ENCODE measurements at regions not wholly inside any gene's neighbourhood (a gene's known extent, or its start where the extent isn't known, plus 50 kb on each side); places are given as distances from the start of the nearest gene placed in this dataset.

- no peaks in the 10 kb centered on the region for H3K79me2 ChIP-seq (ENCODE audit: low read length)
- no peaks in the 10 kb centered on the region for H4K20me1 ChIP-seq (ENCODE audit: insufficient read depth, low read length)
- H3K27ac ChIP-seq (ENCODE audit: low read length), result no peak overlapping the region
- no peak overlapping the region for H3K9ac ChIP-seq (ENCODE audit: low read length)
- DNase-seq, result no peak
- no peaks in the 10 kb centered on the region for H3K9me2 ChIP-seq (replicated peaks; ENCODE audit: insufficient read depth, low read length)
- H3K27me3 ChIP-seq (replicated peaks; ENCODE audit: insufficient read depth, low read length), result no peaks in the 10 kb centered on the region
- no peak overlapping the region for H2AFZ ChIP-seq (ENCODE audit: low read length)
- H3K9me3 ChIP-seq (replicated peaks; ENCODE audit: insufficient read depth, low read length), result no peaks in the 10 kb centered on the region
- H3F3A ChIP-seq (ENCODE audit: insufficient read depth, low read length), result no peaks in the 10 kb centered on the region
- H3K4me2 ChIP-seq (ENCODE audit: low read depth, low read length), result no peak overlapping the region
- no peaks in the 10 kb centered on the region for H3K4me1 ChIP-seq (ENCODE audit: low read length)
- TF ChIP-seq CTCF (IDR thresholded peaks at IDR 0.05; ENCODE audit: low read length) (no peak), EZH2 (optimal IDR thresholded peaks at IDR 0.05; ENCODE audit: low read depth, low read length) (no peak), EZH2phosphoT487 (IDR thresholded peaks at IDR 0.05; ENCODE audit: low read length) (no peak)
- no peaks in the 10 kb centered on the region for H3K36me3 ChIP-seq (replicated peaks; ENCODE audit: insufficient read depth, low read length)
- H3K4me3 ChIP-seq (ENCODE audit: low read length), result no peak overlapping the region
These were observed 703.0 kb downstream of the ZPLD1 start for GRCh38 chr3:103137830-103138229.

- Histone ChIP-seq H3F3A (ENCODE audit: insufficient read depth, low read length) (no peaks in the 10 kb centered on the region), H3K9ac (ENCODE audit: low read length) (no peak overlapping the region), H4K20me1 (ENCODE audit: insufficient read depth, low read length) (no peaks in the 10 kb centered on the region), H3K4me3 (ENCODE audit: low read length) (no peak overlapping the region), H3K4me2 (ENCODE audit: low read depth, low read length) (no peak overlapping the region), H3K27ac (ENCODE audit: low read length) (no peak overlapping the region), H3K9me3 (replicated peaks; ENCODE audit: insufficient read depth, low read length) (no peaks in the 10 kb centered on the region), H3K9me2 (replicated peaks; ENCODE audit: insufficient read depth, low read length) (no peaks in the 10 kb centered on the region; the same call in 1 of the 2 replicates), H2AFZ (ENCODE audit: low read length) (no peak overlapping the region), H3K79me2 (ENCODE audit: low read length) (no peaks in the 10 kb centered on the region), H3K4me1 (ENCODE audit: low read length) (no peaks in the 10 kb centered on the region), H3K36me3 (replicated peaks; ENCODE audit: insufficient read depth, low read length) (no peaks in the 10 kb centered on the region), H3K27me3 (replicated peaks; ENCODE audit: insufficient read depth, low read length) (no peaks in the 10 kb centered on the region)
- no peak for DNase-seq
- no peak for TF ChIP-seq CTCF (IDR thresholded peaks at IDR 0.05; ENCODE audit: low read length)
- TF ChIP-seq EZH2phosphoT487 (IDR thresholded peaks at IDR 0.05; ENCODE audit: low read length), result no peak
- TF ChIP-seq EZH2 (optimal IDR thresholded peaks at IDR 0.05; ENCODE audit: low read depth, low read length), result no peak
These were observed 723.4 kb downstream of the ZPLD1 start for GRCh38 chr3:103158183-103158582.

- no peaks in the 10 kb centered on the region for H4K20me1 ChIP-seq (ENCODE audit: insufficient read depth, low read length)
- no peak overlapping the region for H3K9ac ChIP-seq (ENCODE audit: low read length)
- no peaks in the 10 kb centered on the region for H3K9me3 ChIP-seq (replicated peaks; ENCODE audit: insufficient read depth, low read length)
- no peak overlapping the region for H3K27ac ChIP-seq (ENCODE audit: low read length)
- no peaks in the 10 kb centered on the region for H3K79me2 ChIP-seq (ENCODE audit: low read length)
- H3K27me3 ChIP-seq (replicated peaks; ENCODE audit: insufficient read depth, low read length), result no peaks in the 10 kb centered on the region
- H2AFZ ChIP-seq (ENCODE audit: low read length), result no peak overlapping the region
- no peaks in the 10 kb centered on the region for H3K4me1 ChIP-seq (ENCODE audit: low read length)
- H3K4me3 ChIP-seq (ENCODE audit: low read length), result no peak overlapping the region
- DNase-seq, result no peak
- H3F3A ChIP-seq (ENCODE audit: insufficient read depth, low read length), result no peaks in the 10 kb centered on the region
- TF ChIP-seq EZH2phosphoT487 (IDR thresholded peaks at IDR 0.05; ENCODE audit: low read length) (no peak), EZH2 (optimal IDR thresholded peaks at IDR 0.05; ENCODE audit: low read depth, low read length) (no peak), CTCF (IDR thresholded peaks at IDR 0.05; ENCODE audit: low read length) (no peak)
- no peaks in the 10 kb centered on the region for H3K36me3 ChIP-seq (replicated peaks; ENCODE audit: insufficient read depth, low read length)
- H3K9me2 ChIP-seq (replicated peaks; ENCODE audit: insufficient read depth, low read length), result no peaks in the 10 kb centered on the region; the same call in 1 of the 2 replicates
- H3K4me2 ChIP-seq (ENCODE audit: low read depth, low read length), result no peak overlapping the region
These were observed 732.1 kb downstream of the ZPLD1 start for GRCh38 chr3:103166890-103167289.

Data from MM.1S (cell line).